H1 (cell line): ENCODE measurements at regions not wholly inside any gene's neighbourhood (a gene's known extent, or its start where the extent isn't known, plus 50 kb on each side); places are given as distances from the start of the nearest gene placed in this dataset.

ENCODE experiments used
- CTCF ChIA-PET: fragments of 300-600 bp; sonication (Branson Sonifier 250); formaldehyde crosslinking; loops from one replicate; lab custom pipeline; 2021; ENCODE audit not compliant: partially characterized antibody; lab: Charles Lee
- POLR2A ChIA-PET: fragments of 300-600 bp; sonication (Branson Sonifier 250); formaldehyde crosslinking; loops from one replicate; lab custom pipeline; 2021; ENCODE audit warnings: inconsistent platforms; ENCODE audit not compliant: partially characterized antibody; lab: Charles Lee
- DNase-seq, 2 experiments: peaks; one replicate each; pipeline versions ENCODE4 v3.0.0 to v3.0.0-alpha.2; 2010 to 2022; ENCODE audit warnings: low spot score in 2 of 2, low read depth in 1 of 2, mixed read lengths in 1 of 2
- FAIRE-seq: peaks from 2 replicates; lab custom pipeline; 2011; peaks lifted over from hg19 to GRCh38; lab: Jason Lieb, UNC
- H2AFZ ChIP-seq: 2 replicates; pipeline ENCODE4 v1.8.1; 2012; ENCODE audit warnings: low read length, inconsistent platforms
- H2AK5ac ChIP-seq: 2 replicates; pipeline ENCODE4 v1.6.1; 2013; ENCODE audit warnings: low read depth, low read length
- H2BK120ac ChIP-seq: replicated peaks from 2 replicates; pipeline ENCODE3; 2013; ENCODE audit warnings: low read depth, low read length, inconsistent platforms
- H2BK12ac ChIP-seq: 2 replicates; pipeline ENCODE4 v1.6.1; 2013; ENCODE audit warnings: low read depth, low read length
- H2BK15ac ChIP-seq: 2 replicates; pipeline ENCODE4 v1.6.1; 2013; ENCODE audit warnings: low read length
- H2BK20ac ChIP-seq: 2 replicates; pipeline ENCODE4 v1.6.1; 2013; ENCODE audit warnings: low read length
- H2BK5ac ChIP-seq: 2 replicates; pipeline ENCODE4 v1.6.1; 2013; ENCODE audit warnings: low read depth, low read length
- H3K14ac ChIP-seq: 2 replicates; pipeline ENCODE4 v1.6.1; 2013; ENCODE audit warnings: inconsistent platforms; ENCODE audit not compliant: insufficient read length
- H3K18ac ChIP-seq: 2 replicates; pipeline ENCODE4 v1.6.1; 2013; ENCODE audit warnings: low read length; ENCODE audit errors: extremely low read depth
- H3K23ac ChIP-seq: 2 replicates; pipeline ENCODE4 v1.6.1; 2013; ENCODE audit warnings: inconsistent platforms; ENCODE audit not compliant: insufficient read length
- H3K23me2 ChIP-seq: 2 replicates; pipeline ENCODE4 v1.6.1; 2013; ENCODE audit warnings: low read depth, low read length
- H3K27ac ChIP-seq: 2 replicates; pipeline ENCODE4 v1.6.1; 2011; ENCODE audit warnings: low read depth, low read length, inconsistent platforms
- H3K27me3 ChIP-seq, 4 experiments: replicated peaks in 1 of 4; 1 replicate in 1 of 4; 2 replicates in 3 of 4; pipeline versions ENCODE4 v1.6.1 to v1.8.1; 2011 to 2013; ENCODE audit warnings: low read length in 3 of 4, mild to moderate bottlenecking in 3 of 4, inconsistent platforms in 2 of 4, mixed read lengths in 2 of 4, moderate library complexity in 1 of 4; ENCODE audit not compliant: control insufficient read depth in 3 of 4, insufficient read depth in 3 of 4; ENCODE audit errors: extremely low read depth in 1 of 4
- H3K36me3 ChIP-seq, 4 experiments: 2 replicates each; pipeline versions ENCODE4 v1.6.1 to v1.8.1; 2011 to 2013; ENCODE audit warnings: mild to moderate bottlenecking in 4 of 4, low read length in 3 of 4, moderate library complexity in 2 of 4, control low read depth in 1 of 4, inconsistent platforms in 1 of 4; ENCODE audit not compliant: insufficient read depth in 4 of 4, control insufficient read depth in 2 of 4
- H3K4ac ChIP-seq: replicated peaks from 2 replicates; pipeline ENCODE3; 2013; ENCODE audit warnings: low read length, low read depth, mixed read lengths, inconsistent platforms; ENCODE audit not compliant: insufficient read length
- H3K4me1 ChIP-seq, 4 experiments: replicated peaks in 1 of 4; 1 replicate in 1 of 4; 2 replicates in 3 of 4; pipeline versions ENCODE4 v1.6.1 to v1.8.1; 2011 to 2013; ENCODE audit warnings: low read length in 3 of 4, inconsistent platforms in 2 of 4, mixed read lengths in 1 of 4; ENCODE audit not compliant: insufficient read depth in 4 of 4, control insufficient read depth in 3 of 4
- H3K4me2 ChIP-seq, 2 experiments: 2 replicates each; pipeline versions ENCODE4 v1.6.1 to v1.8.1; 2011 to 2013; ENCODE audit warnings: low read depth in 2 of 2, low read length in 2 of 2, control low read depth in 1 of 2, inconsistent platforms in 1 of 2, mild to moderate bottlenecking in 1 of 2; ENCODE audit not compliant: insufficient read depth in 1 of 2
- H3K4me3 ChIP-seq, 4 experiments: fragments of 200-600, 300-600 bp in 1 of 4; sonication (generic), shearing (Covaris generic), sonication (Bioruptor Twin) in 1 of 4; 2 replicates each; pipeline versions ENCODE4 v1.5.1 to v1.8.1; 2011 to 2016; ENCODE audit warnings: low read length in 4 of 4, low read depth in 3 of 4, control low read depth in 2 of 4, inconsistent platforms in 2 of 4, mild to moderate bottlenecking in 2 of 4, mixed read lengths in 1 of 4, moderate library complexity in 1 of 4; ENCODE audit not compliant: insufficient read depth in 2 of 4; ENCODE audit errors: extremely low read depth in 1 of 4
- H3K56ac ChIP-seq: replicated peaks from 2 replicates; pipeline ENCODE3; 2013; ENCODE audit warnings: low read depth, mild to moderate bottlenecking, mixed read lengths, low read length, inconsistent platforms; ENCODE audit not compliant: insufficient read length
- H3K79me1 ChIP-seq: 2 replicates; pipeline ENCODE4 v1.6.1; 2013; ENCODE audit warnings: low read depth, low read length, control low read depth
- H3K79me2 ChIP-seq, 2 experiments: 2 replicates each; pipeline versions ENCODE4 v1.6.1 to v1.8.1; 2012 to 2013; ENCODE audit warnings: low read length in 2 of 2, mild to moderate bottlenecking in 2 of 2, inconsistent platforms in 1 of 2; ENCODE audit not compliant: insufficient read depth in 2 of 2, control insufficient read depth in 1 of 2
- H3K9ac ChIP-seq, 4 experiments: replicated peaks in 1 of 4; 1 replicate in 1 of 4; 2 replicates in 3 of 4; pipeline versions ENCODE4 v1.6.1 to v1.8.1; 2011 to 2013; ENCODE audit warnings: low read depth in 3 of 4, low read length in 3 of 4, control low read depth in 2 of 4, mild to moderate bottlenecking in 2 of 4, moderate library complexity in 2 of 4, inconsistent platforms in 1 of 4; ENCODE audit errors: extremely low read depth in 1 of 4
- H3K9me3 ChIP-seq, 2 experiments: 2 replicates each; pipeline versions ENCODE4 v1.6.1 to v1.8.1; 2012 to 2013; ENCODE audit warnings: mild to moderate bottlenecking in 2 of 2, moderate library complexity in 2 of 2, control low read depth in 1 of 2, inconsistent platforms in 1 of 2, low read depth in 1 of 2, low read length in 1 of 2, mixed read lengths in 1 of 2; ENCODE audit not compliant: insufficient read depth in 2 of 2
- H4K20me1 ChIP-seq, 2 experiments: replicated peaks in 1 of 2; 2 replicates each; pipeline versions ENCODE3 to v1.8.1; 2011 to 2013; ENCODE audit warnings: inconsistent platforms in 2 of 2, low read length in 2 of 2, mild to moderate bottlenecking in 1 of 2; ENCODE audit not compliant: insufficient read depth in 2 of 2, control insufficient read depth in 1 of 2
- H4K5ac ChIP-seq: 2 replicates; pipeline ENCODE4 v1.6.1; 2013; ENCODE audit warnings: low read length, low read depth, mixed read lengths, inconsistent platforms; ENCODE audit not compliant: insufficient read length
- H4K8ac ChIP-seq: 2 replicates; pipeline ENCODE4 v1.8.0; 2013; ENCODE audit warnings: mild to moderate bottlenecking, moderate library complexity, low read length, inconsistent platforms; ENCODE audit not compliant: insufficient read depth; ENCODE audit errors: extremely low read depth
- H4K91ac ChIP-seq: replicated peaks from 2 replicates; pipeline ENCODE3; 2013; ENCODE audit warnings: low read length, mixed read lengths, inconsistent platforms; ENCODE audit not compliant: insufficient read length
- ASH2L ChIP-seq: fragments of 200-600, 300-600 bp; sonication (generic); IDR thresholded peaks from one replicate; pipeline ENCODE4 v1.7.1; 2017; ENCODE audit warnings: low read length
- BCL11A ChIP-seq, 2 experiments: IDR thresholded peaks; one replicate each; pipeline ENCODE4 v1.6.1; 2011; ENCODE audit warnings: low read depth in 2 of 2, low read length in 2 of 2, mild to moderate bottlenecking in 2 of 2
- CBX5 ChIP-seq: fragments of 300-800, 300-1000 bp; sonication (generic); IDR thresholded peaks from 2 replicates; pipeline ENCODE4 v1.7.1; 2016; ENCODE audit warnings: antibody characterized with exemption, low read length, low read depth
- EGR1 ChIP-seq: IDR thresholded peaks from 2 replicates; pipeline ENCODE4 v1.6.1; 2011; ENCODE audit warnings: low read depth, low read length, borderline replicate concordance
- EZH2 ChIP-seq: fragments of 200-600 bp; sonication (generic); IDR thresholded peaks from 2 replicates; pipeline ENCODE4 v1.7.1; 2012; ENCODE audit warnings: low read depth, mild to moderate bottlenecking, moderate library complexity, low read length, inconsistent platforms; ENCODE audit not compliant: severe bottlenecking
- NRF1 ChIP-seq: IDR thresholded peaks from 2 replicates; pipeline ENCODE4 v1.6.1; 2011; ENCODE audit warnings: mild to moderate bottlenecking, low read depth, low read length, improper control_type of control experiment
- PHF8 ChIP-seq: fragments of 200-600 bp; sonication (generic); conservative IDR thresholded peaks from 2 replicates; pipeline ENCODE4 v1.7.1; 2012; ENCODE audit warnings: low read depth, mild to moderate bottlenecking, inconsistent platforms, low read length, moderate library complexity
- POU5F1 ChIP-seq: IDR thresholded peaks from 2 replicates; pipeline ENCODE4 v1.6.1; 2011; ENCODE audit warnings: low read depth, mild to moderate bottlenecking, low read length, moderate library complexity
- TAF1 ChIP-seq: IDR thresholded peaks from 2 replicates; pipeline ENCODE4 v1.6.1; 2011; ENCODE audit warnings: mild to moderate bottlenecking, low read depth, low read length

DNA sequence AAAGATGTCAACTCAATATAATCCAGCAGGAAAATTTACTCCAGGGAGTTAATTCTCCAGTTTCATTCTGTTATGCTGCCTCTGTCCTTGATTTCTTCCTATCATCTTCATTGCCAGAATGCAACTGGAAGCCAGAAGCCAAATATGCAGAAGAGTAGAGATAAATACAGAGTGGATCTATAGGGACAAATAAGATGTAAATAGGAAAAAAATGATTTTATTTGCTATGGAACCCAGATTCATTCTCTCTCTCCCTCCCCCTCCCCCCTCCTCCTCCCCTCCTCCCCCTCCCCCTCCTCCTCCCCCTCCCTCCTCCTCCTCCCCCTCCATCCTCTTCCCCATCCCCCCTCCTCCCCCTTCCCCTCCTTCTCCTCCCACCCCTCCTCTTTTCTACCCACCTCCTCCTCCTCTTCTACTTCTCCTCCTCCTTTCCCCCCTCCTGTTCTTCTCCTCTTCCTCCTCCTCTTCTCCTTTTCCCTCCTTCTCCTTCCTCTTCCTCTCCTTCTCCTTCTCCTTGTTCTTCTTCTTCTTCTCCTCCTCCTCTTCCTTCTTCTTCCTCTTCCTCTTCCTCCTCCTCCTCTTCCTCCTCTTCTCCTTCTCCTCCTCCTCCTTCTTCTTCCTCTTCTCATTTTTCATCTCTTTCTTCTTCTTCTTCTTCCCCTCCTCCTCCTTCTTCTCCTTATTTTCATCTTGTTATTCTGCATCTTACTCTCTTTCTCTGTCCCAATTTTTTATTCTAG, 306.4 kb downstream of the NUF2 start:
- POLR2A ChIA-PET = no interaction called here
- no peak for FAIRE-seq
- no peak overlapping the region for H4K8ac ChIP-seq
- TF ChIP-seq BCL11A (IDR thresholded peaks at IDR 0.05; ENCODE audit: low read depth in 2 of 2, low read length in 2 of 2) (no peak), NRF1 (no peak), EZH2 (no peak), POU5F1 (no peak), ASH2L (no peak), CBX5 (no peak), PHF8 (no peak), TAF1 (no peak), EGR1 (no peak)

More for the DNA sequence above, 306.4 kb downstream of the NUF2 start:
- Histone ChIP-seq H3K27ac (no peak overlapping the region), H3K18ac (no peak overlapping the region), H3K14ac (no peak overlapping the region), H3K4ac (no peak overlapping the region), H2BK120ac (no peak overlapping the region), H3K4me2 (no peak overlapping the region), H2AK5ac (no peak overlapping the region), H2BK20ac (no peak overlapping the region), H2BK12ac (no peak overlapping the region), H4K20me1 (no peaks in the 10 kb centered on the region), H3K4me1 (no peaks in the 10 kb centered on the region), H4K5ac (no peak overlapping the region), H2BK5ac (no peak overlapping the region), H3K4me3 (no peak overlapping the region), H3K56ac (no peak overlapping the region), H3K79me2 (no peaks in the 10 kb centered on the region), H3K23ac (no peak overlapping the region), H3K36me3 (no peaks in the 10 kb centered on the region), H3K23me2 (no peaks in the 10 kb centered on the region), H2AFZ (no peak overlapping the region), H2BK15ac (no peak overlapping the region), H3K27me3 (no peaks in the 10 kb centered on the region), H3K9ac (no peak overlapping the region), H3K9me3 (peaks cover 0 to 11% of the 10 kb centered on the region in 2 experiments; a peak in 2 of 4 replicates), H3K79me1 (no peaks in the 10 kb centered on the region), H4K91ac (no peak overlapping the region)
- no peak for DNase-seq
- CTCF ChIA-PET = no interaction called here
